GM18499 (cell line): ENCODE measurements at regions not wholly inside any gene's neighbourhood (a gene's known extent, or its start where the extent isn't known, plus 50 kb on each side); places are given as distances from the start of the nearest gene placed in this dataset.
"Not testable (repeated sequence)": the region's sequence is repeated elsewhere in the genome, so short reads cannot be mapped to it uniquely, and the experiment has no call there.

ENCODE experiments used
- ATAC-seq: cut with Tn5 transposase; IDR thresholded peaks from one replicate; pipeline ENCODE4 v1.9.1; 2021; ENCODE audit warnings: moderate number of reproducible peaks; ENCODE audit not compliant: insufficient read depth, unreplicated experiment

GRCh38 chr16:86942151-86943051 lies 364.1 kb downstream of the FOXL1 start:
- no peak for ATAC-seq

GRCh38 chr16:86945166-86945900 lies 367.0 kb downstream of the FOXL1 start:
- ATAC-seq: no peak

- ATAC-seq: no peak
Measured at GRCh38 chr16:86946396-86946795, 368.0 kb downstream of the FOXL1 start.

GRCh38 chr16:86946981-86947380 lies 368.6 kb downstream of the FOXL1 start:
- ATAC-seq: no peak

- no peak for ATAC-seq
Measured at GRCh38 chr16:86948046-86948445, 369.1 kb downstream of the C16orf95 start.

GRCh38 chr16:86949116-86949515 lies 368.1 kb downstream of the C16orf95 start:
- ATAC-seq: no peak

GRCh38 chr16:86949630-86950029 lies 367.6 kb downstream of the C16orf95 start:
- no peak for ATAC-seq

GRCh38 chr16:86951041-86951822 lies 366.0 kb downstream of the C16orf95 start:
- ATAC-seq: no peak

GRCh38 chr16:86951831-86952598 lies 365.2 kb downstream of the C16orf95 start:
- ATAC-seq: no peak

GRCh38 chr16:86952769-86953168 lies 364.4 kb downstream of the C16orf95 start:
- no peak for ATAC-seq

GRCh38 chr16:86953631-86954391 lies 363.4 kb downstream of the C16orf95 start:
- no peak for ATAC-seq

GRCh38 chr16:86955136-86955855 lies 361.9 kb downstream of the C16orf95 start:
- no peak for ATAC-seq

- no peak for ATAC-seq
Measured at GRCh38 chr16:86956437-86956836, 360.8 kb downstream of the C16orf95 start.

GRCh38 chr16:86957662-86958198 lies 359.5 kb downstream of the C16orf95 start:
- ATAC-seq: not testable (repeated sequence)

GRCh38 chr16:86958423-86958822 lies 358.8 kb downstream of the C16orf95 start:
- no peak for ATAC-seq

GRCh38 chr16:86959091-86959651 lies 358.0 kb downstream of the C16orf95 start:
- no peak for ATAC-seq

GRCh38 chr16:86959729-86960128 lies 357.5 kb downstream of the C16orf95 start:
- ATAC-seq: no peak

- no peak for ATAC-seq
Measured at GRCh38 chr16:86960266-86960665, 356.9 kb downstream of the C16orf95 start.
